Fibroblast of skin of left quadriceps (primary cell): ENCODE measurements at regions not wholly inside any gene's neighbourhood (a gene's known extent, or its start where the extent isn't known, plus 50 kb on each side); places are given as distances from the start of the nearest gene placed in this dataset.

Experiments used
- DNase-seq, 2 experiments: peaks; one replicate each; pipeline ENCODE4 v3.0.0-alpha.2; 2013; ENCODE audit warnings: low read depth in 2 of 2

DNA sequence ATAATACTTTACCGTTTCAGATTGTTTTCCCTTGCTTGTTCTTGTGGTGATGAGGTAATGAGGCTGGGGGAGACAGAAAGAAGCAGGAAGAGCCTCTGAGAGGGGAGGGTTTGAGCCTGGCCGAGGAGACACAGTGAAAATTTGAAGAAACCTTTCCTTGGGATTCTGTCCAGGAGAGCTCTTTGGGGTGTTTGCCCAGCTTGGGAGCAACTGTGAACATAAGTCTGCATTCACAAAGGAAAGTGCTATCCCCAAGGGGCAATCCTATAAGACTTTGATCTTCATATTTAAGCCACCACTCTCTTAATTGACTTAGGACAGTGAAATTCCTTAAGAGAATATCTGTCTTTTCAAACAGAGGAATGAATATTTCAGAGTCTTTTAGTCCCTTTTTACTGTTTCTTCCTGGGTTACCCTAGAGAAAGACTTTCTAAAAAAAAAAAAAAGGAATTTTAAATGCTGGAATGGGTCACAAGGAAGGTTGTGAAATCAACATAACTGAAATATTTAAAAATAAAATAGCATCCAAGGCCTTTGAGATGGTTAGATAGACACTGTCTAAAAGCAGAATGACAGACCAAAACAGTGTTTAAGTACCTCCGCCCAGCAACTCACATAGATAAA lies 52.5 kb upstream of the STAM2 start:
- DNase-seq = peak in 1 of 2 experiments; percentile 15

DNA sequence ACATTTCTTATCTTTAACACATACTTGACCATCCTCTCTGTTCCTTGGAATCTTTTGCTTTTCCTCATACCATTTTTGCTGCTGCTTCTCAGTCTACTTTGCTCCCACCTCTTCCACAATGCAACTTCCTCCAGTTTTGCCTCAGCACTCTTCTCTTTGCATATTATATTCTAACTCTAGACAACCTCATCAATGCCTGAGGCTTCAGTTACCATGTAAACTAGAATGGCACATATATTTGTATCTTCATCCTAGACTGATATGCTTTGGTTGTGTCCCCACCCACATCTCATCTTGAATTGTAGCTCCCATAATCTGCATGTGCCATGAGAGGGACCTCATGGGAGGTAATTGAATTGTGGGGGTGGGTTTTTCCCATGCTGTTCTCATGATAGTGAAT lies 55.9 kb upstream of the STAM2 start:
- no peak for DNase-seq

DNA sequence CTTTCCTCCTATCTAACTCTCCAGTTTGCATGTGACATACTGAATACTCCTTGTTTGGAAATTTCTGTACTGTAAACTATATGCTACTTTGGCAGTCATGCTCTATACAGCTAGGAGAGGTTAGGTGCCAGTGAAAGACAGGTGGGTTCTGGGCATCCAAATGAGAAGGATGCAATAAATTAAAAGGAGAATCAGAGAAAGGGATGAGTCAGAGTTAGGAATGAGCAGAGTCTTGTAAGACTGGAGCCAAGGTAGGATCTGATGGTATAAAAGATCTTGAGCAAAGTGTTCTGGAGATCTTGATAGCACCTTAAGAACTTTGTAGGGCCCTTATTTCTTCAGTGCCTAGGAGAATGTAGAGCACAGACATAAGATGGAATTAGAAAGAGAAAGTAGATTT lies 58.7 kb upstream of the STAM2 start:
- DNase-seq = no peak

DNA sequence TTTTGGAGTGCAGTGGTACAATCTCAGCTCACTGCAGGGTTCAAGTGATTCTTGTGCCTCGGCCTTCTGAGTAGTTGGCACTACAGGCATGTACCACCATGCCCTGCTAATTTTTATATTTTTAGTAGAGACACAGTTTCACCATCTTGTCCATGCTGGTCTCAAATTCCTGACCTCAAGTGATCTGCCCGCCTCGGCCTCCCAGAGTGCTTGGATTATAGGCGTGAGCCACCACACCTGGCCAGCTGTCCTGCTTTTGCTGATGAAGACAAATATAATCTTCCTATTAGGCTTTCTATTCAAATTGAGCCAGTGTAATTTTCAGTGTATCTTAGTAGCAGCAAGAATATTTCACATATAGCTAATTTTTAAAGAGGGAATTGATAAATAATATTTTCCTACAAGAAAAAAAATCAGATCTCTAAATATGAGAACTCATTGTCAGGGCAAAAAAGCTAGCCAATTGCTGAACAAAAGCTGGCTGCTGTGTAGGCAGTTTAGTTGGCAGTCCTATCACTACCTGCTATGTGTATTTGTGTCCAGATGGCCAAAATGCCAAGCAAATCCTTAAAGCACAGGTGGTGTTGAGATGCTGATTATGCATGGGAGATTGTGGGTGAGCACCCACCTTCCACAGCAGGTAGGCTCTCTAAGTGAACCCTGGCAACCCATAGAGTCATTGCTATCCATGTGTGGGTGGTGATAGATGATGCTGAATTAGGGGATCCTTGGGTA lies 60.8 kb upstream of the STAM2 start:
- DNase-seq = no peak

DNA sequence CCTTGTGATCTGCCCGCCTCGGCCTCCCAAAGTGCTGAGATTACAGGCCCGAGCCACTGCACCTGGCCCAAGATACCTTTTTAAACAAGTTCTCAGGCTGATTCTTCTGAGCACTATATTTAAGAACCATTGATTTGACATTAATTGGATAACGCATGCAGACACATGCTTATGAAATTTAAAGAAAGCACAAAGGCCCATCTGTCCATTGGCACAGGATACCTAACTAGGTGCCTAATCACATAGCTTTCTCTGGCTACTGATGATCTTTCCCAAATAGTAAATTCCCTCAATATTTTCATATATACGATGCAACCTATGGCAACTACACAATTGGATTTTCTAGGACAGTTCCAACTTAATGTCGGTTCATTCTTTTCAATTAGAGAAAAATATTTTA lies 62.5 kb upstream of the STAM2 start:
- DNase-seq = no peak

DNA sequence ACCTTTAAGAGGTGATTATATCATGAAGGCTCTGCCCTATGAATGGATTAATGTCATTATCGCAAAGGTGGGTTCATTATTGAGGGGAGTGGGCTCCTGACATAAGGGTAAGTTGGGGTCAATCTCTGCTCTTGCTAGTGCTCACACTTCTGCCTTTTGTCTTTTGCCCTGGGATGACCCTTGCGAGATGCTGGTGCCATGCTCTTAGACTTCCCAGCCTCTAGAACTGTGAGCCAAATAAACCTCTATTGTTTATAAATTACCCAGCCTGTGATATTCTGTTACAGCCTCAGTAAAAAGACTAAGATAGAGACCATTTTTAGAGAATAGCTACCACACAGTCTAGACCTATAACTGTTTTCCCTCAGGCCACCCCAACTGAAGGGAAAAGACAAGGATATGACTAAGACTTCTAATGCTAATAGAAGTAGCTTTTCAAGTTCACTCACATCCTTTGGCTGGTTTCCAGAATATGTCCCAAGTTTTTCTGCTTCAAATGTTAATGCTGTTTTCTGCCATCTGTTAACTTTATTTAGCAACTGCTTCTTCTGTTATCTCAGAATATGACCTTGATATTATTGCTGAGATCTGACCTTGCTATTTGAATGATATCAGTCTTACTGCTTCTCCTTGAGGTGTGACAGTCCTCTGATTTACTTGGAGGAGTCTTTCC lies 65.1 kb upstream of the STAM2 start:
- peak in 1 of 2 experiments; percentile 5 for DNase-seq

DNA sequence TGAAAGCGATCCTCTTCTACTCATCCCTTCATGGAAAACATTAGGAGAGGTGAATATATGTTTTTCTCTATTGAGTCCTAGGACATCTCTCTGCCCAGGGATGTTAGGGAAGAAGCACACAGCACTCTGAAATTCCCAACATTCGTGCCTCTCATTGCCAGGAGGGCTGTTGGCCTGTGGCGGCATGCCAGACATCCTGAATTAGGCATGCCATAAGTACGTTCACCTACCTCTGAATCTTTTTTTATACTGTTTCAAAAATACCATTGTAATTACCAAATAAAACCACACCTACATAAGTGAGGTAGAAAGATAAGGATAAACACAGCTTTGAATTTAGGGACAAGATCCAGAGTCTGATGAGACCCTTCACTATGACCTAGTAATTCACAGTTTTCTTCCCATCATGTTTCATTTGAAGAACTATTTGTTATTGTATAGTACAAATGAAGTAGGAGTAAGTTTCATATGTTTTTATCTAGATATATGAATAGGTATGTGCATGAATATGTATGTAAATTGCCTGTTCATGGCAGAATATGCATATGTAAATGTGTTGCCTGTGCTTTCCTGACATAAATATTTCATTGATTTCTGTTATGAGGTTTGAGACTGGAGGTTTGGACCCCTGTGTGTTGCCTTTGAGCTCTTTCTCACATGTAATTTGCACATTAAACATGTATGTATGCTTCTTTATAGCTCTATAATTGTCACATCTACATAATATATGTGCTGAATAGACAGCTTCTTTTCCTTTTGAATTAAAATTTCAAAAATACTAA lies 66.6 kb upstream of the STAM2 start:
- DNase-seq = no peak

DNA sequence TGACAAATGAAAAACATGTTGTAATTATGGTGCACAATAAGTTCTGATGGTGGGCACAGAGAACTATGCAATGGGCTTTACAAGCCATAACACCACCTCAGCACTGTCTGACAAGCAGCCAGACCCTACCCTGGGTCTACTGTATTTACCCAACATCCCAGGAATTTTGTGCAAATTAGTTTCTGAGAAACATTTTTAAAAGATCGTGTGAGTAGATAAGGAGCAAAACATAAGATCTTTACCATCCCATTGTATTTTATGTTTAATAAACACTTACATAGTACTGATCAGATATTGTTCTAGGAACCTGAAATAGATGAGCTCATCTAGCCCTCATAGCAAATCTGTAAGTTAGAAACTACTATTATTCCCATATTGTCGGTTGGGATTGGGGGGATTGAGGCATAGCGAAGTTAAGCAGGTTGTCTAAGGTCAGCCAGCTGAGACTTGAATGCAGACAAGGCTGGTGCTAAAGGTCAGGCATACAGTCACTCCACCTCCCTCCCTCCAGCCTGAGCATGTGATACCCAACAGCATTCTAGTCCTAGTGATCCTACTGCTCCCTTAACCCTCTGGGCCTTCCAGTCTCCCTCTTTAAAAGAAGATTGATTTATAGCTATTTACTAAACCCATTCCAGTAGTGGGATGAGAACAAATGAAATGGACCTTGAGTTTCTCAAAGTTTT lies 67.4 kb upstream of the STAM2 start:
- DNase-seq = no peak

DNA sequence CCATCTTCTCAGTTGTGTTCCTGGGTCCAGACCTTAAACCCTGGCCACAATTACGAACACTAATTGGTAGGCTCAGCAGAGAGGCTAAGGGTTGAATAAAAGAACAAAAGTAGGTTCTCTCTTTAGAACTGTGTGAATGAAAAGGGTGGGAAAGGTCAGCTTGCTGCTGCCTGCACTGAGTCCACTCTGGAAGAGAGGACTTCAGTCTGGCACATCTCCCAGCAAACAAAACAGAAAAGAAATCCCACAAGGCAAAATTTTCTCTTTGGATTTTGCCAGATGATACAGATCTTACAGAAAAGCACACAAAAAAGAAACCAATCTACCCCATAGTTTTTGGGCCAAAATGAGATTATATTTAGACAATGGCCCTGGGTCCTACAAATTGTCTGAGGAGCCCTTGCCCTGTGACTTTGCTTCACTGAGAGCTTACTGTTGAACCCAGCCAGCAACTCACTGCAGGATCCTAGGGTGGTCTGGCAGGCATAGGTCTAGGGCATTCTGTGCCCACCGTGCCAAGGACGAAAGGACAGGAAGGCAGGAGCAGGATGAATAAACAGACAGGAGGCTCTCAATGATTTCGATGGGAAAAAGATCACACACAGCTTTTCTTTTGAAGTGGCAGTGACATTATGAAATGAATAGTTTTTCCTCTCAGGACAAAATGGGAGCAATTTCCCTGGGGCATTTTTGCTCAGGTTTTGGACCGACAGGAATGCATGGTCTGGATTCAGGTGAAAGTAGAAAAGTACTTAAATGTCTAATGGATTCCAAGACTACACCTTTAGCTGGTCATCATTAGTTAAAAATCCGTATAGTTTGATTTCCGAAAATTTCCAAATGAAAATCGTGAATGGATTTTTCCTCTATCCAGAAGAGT lies 68.4 kb upstream of the STAM2 start:
- no peak for DNase-seq

DNA sequence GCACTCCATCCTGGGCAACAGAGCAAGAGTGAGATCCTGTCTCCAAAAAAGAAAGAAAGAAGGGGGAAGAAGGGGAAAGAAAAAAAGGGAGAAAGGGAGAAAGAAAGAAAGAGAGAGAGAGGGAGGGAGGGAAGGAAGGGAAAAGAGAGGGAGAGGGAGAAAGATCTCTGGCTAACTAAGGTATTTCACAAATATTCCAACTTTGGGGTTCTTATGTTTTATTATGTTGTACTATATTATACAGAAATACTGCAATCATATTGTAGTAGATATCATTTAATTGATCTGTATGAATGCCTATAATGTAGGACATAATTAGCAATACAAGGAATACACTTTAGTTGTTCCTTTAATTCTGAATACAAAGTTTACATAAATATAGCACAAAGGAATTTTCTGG lies 70.1 kb upstream of the STAM2 start:
- no peak for DNase-seq

DNA sequence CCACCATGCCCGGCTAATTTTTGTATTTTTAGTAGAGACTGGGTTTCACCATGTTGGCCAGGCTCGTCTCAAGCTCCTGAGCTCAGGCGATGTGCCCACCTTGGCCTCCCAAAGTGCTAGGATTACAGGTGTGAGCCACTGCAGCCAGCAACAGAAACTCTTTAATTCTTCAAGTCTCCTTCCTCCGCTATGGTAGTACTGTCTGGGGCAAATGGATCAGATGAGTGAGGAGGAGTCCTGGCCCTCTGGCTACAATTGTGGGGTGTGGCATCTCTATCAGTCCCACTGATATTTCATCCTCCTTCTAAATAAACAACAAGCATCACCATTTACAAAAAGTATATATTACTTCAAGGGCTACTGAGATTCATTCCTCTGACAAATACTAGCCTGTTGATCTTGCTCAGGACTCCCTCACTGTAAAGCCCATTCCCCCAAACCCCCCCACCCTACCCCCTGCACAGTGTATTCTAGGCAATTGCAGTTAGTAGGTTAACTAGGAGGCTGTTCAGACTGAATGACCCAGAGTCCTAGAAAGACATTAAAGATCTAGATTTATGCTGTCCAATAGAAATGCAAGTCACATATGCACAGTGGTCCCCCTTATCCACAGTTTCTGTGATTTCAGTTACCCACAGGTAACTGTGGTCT lies 71.2 kb upstream of the STAM2 start:
- DNase-seq = no peak

DNA sequence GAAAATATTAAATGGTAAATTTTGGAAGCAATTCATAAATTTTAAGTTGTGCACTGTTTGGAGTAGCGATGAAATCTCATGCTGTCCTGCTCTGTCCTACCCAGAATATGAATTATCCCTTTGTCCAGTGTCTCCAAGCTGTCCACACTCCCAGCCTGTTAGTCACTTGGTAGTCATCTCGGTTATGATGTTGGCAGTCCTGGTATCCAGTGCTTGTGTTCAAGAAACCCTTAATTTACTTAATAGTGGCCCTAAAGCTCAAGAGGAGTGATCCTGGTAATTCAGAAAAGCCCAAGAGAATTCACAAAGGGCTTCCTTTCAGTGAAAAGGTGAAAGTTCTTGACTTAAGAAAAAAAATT lies 71.8 kb upstream of the STAM2 start:
- DNase-seq = no peak

DNA sequence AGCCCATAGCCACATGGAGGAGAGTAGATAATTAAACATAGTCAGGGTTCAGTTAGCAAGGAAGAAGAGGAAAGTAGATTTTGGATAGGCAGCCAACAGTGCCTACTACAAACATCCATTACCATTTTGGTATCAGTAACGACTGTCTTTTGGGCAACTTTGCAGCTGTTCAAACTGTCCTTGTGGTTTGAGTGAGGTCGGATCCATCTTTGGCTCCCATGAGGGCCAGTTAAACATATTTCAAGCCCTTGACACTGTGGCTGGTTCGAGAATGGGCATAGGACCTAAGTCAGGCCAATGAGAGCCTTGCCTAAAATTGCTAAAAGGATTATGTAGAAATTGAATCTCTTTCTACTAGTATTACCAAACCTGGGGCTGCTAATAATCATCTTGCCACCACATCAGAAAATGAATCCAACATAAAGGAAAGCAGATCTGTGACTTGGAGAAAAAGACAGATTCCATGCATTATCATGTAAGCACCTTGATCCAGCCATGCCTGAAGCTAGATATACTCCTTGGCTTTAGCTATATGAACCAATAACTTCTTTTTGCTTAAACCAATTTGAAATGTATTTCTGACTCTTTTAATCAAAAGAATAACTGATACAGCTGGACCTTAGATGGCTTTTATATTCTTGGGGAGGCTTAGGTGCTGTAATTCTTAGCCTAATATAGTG lies 75.0 kb upstream of the STAM2 start:
- no peak for DNase-seq

DNA sequence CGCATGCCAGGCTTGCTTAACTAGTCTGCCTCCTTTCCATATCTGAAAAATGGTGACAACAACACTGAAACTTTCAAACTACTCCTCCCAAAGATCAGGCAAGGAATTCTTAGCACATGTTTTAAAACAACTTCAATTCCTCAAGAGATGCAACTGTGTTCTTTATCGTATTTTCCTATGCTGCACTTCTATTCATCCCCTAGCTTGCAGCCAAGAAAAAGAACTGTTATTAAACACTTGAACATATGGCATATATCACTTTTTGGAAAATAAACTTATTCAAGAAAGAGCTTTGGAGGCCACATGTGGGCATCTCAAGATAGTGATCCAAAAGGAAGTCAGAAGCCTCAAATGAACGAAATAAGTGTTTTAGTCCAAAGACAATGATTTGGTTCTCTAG lies 75.6 kb upstream of the STAM2 start:
- no peak for DNase-seq

DNA sequence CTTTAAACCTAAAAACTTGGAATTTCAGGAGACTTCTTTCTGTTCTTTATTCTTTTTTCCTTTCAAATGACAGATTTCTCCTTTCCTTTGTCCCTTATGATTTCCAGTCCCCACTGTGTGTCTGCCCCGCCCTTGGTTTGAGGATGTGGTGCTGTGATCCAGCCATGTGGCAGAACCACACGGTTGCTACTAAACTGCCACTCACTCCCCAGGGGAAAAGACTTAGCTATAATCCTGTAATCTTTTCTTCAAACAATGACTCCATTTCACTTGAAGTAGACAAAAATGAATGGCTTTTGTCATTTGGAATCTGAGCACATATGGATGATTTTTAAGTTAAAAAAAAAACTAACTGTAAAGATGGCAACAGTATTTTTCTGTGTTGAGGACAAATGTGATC lies 76.2 kb upstream of the STAM2 start:
- DNase-seq = no peak

DNA sequence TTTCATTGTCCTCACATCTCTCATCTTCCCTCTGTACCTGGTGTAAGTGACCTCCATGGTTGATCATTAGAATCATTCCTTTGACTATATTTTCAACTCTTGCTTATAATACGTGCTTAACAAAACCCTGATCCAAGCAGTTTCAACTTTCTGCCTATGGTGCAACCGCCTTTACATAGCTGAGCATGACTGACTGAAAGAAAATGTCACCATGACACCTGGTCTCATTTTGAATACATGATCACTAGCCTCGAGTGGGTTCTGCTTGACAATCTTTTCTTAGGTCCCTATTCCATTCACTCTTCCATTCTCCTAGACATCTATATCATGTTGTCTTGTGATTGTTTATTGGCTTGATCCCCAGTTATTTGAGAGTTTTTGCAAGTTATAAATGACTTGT lies 78.9 kb upstream of the STAM2 start:
- DNase-seq = no peak

DNA sequence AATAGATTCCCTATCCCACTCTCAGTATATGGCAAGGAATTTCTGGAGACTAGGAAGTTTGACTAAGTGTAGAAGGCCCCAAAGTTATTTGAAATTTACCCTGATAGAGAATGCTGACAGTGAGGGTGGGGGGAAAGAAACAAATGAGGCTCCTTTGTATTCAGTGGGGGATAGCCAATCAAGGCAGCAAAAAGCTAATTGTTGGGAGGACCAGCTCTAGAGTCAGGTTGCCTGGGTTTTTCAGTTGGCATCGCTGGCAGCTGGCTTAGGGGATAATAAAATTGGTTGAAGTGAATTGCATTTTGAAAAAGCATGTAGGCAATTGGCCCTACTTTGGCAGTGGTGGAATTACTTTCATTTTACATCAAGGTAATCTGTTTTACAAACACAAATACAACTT lies 79.4 kb upstream of the STAM2 start:
- DNase-seq = no peak

DNA sequence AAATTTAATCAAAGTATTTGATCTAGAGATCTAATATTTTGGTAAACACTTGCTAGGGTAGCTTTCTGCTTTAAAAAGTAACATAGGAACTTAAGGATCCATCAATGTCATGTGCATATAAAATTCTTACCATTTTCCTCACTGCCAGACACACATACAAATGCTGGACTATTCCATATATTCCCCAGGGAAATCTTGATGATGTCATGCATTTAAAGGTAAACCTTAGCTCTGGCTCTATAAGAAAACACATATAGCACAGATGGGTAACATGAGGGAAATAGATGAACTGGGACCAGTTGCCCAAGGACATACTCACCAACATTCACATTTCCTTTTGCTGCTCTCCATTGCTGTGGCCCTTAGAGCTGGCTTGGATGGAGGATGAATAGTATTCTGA lies 79.1 kb upstream of the FMNL2 start:
- no peak for DNase-seq

DNA sequence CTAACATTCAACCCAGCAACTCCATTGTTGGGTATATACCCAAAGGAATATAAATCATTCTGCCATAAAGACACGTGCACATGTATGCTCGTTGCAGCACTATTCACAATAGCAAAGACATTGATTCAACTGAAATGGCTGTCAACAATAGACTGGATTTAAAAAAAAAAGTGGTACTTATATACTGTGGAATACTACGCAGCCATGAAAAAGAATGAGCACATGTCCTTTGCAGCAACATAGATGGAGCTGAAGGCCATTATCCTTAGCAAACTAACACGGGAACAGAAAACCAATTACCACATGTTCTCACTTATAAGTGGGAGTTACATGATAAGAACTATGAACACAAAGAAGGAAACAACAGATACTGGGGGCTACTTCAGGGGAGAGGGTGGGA lies 74.0 kb upstream of the FMNL2 start:
- DNase-seq = no peak

DNA sequence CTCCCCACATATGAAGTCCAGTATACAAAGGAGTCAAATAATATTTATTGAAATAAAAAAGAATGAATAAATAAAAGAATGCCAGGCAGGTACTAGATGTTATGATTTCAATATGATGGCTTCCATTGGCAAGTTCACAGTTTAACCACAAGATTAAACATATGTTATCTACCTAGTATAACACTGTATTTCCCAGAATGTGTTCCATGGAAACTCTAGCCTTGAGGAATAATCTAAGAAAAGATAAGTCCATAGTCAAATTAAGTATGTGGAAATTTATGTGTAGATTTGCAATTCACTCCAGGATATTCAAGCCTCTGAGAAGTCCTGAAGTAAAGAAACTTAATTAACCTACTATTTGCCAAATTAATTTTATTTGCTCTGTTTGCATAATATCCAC lies 71.1 kb upstream of the FMNL2 start:
- no peak for DNase-seq
